K562 (cell line): ENCODE measurements at regions not wholly inside any gene's neighbourhood (a gene's known extent, or its start where the extent isn't known, plus 50 kb on each side); places are given as distances from the start of the nearest gene placed in this dataset.

Source experiments
- ATAC-seq: fragments of 200-7000 bp; cut with Tn5 transposase; 3 replicates; pipeline ENCODE4 v1.9.1; 2020; ENCODE audit warnings: moderate library complexity
- BruUV-seq: library from RNA; stranded (reverse); fragments of 400-500 nt; replicated peaks from 2 replicates; lab custom pipeline; 2021; lab: Mats Ljungman, UMichigan
- CTCF ChIA-PET: fragments of 300-600 bp; formaldehyde crosslinking; extraction: SDS; loops from one replicate; lab custom pipeline; 2021; ENCODE audit warnings: low intra/inter-chr PET ratio; lab: Yijun Ruan, JAX
- POLR2A ChIA-PET: fragments of 300-600, 350-650 bp; sonication (Branson Sonifier 250); formaldehyde crosslinking; extraction: SDS; loops from one replicate; lab custom pipeline; 2021; ENCODE audit warnings: antibody characterized with exemption, inconsistent platforms; lab: Yijun Ruan, JAX
- DNase-seq, 4 experiments: peaks; one replicate each; pipeline versions ENCODE4 v3.0.0 to v3.0.0-alpha.2; 2011 to 2018; ENCODE audit warnings: low spot score in 3 of 4, mixed read lengths in 3 of 4; ENCODE audit errors: extremely low read depth in 1 of 4
- FAIRE-seq: peaks from 2 replicates; lab custom pipeline; 2011; peaks lifted over from hg19 to GRCh38; lab: Jason Lieb, UNC
- H2AFZ ChIP-seq: 2 replicates; pipeline ENCODE4 v1.6.0; 2011; ENCODE audit warnings: low read depth, low read length, control low read depth, inconsistent platforms
- H3K27ac ChIP-seq: fragments of 200-600 bp; 3 replicates; pipeline ENCODE4 v1.8.0; 2011; ENCODE audit warnings: low read depth, mild to moderate bottlenecking, control low read depth, inconsistent platforms, low read length, moderate library complexity, mixed read lengths; ENCODE audit errors: extremely low read depth
- H3K27me3 ChIP-seq, 2 experiments: fragments of 300-600 bp in 1 of 2; 2 replicates in 1 of 2; 3 replicates in 1 of 2; pipeline versions ENCODE4 v1.6.0 to v1.8.0; 2011; ENCODE audit warnings: inconsistent platforms in 2 of 2, low read length in 2 of 2, mild to moderate bottlenecking in 1 of 2, mixed read lengths in 1 of 2, moderate library complexity in 1 of 2; ENCODE audit not compliant: control insufficient read depth in 2 of 2, insufficient read depth in 2 of 2
- H3K36me3 ChIP-seq: fragments of 300-600 bp; 3 replicates; pipeline ENCODE4 v1.8.0; 2011; ENCODE audit warnings: mild to moderate bottlenecking, low read length, inconsistent platforms; ENCODE audit not compliant: control insufficient read depth, insufficient read depth
- H3K4me1 ChIP-seq, 2 experiments: fragments of 200-600 bp in 1 of 2; replicated peaks in 1 of 2; 2 replicates in 1 of 2; 3 replicates in 1 of 2; pipeline versions ENCODE4 v1.5.1 to v1.8.0; 2011; ENCODE audit warnings: inconsistent platforms in 2 of 2, low read length in 2 of 2, mild to moderate bottlenecking in 1 of 2, mixed read lengths in 1 of 2, moderate library complexity in 1 of 2; ENCODE audit not compliant: control insufficient read depth in 2 of 2, insufficient read depth in 2 of 2
- H3K4me2 ChIP-seq: 2 replicates; pipeline ENCODE4 v1.6.1; 2011; ENCODE audit warnings: low read length, control low read depth, inconsistent platforms, mixed read lengths; ENCODE audit not compliant: insufficient read depth
- H3K4me3 ChIP-seq: fragments of 200-600 bp; sonication (generic), shearing (Covaris generic); 2 replicates; pipeline ENCODE4 v1.5.1; 2016; ENCODE audit warnings: control low read depth, inconsistent platforms
- H3K79me2 ChIP-seq: fragments of 200-600 bp; 3 replicates; pipeline ENCODE4 v1.8.0; 2011; ENCODE audit warnings: low read length, inconsistent platforms; ENCODE audit not compliant: control insufficient read depth, insufficient read depth
- H3K9ac ChIP-seq, 2 experiments: 2 replicates each; pipeline versions ENCODE4 v1.6.0 to v1.6.1; 2011; ENCODE audit warnings: low read depth in 2 of 2, low read length in 2 of 2, control low read depth in 1 of 2, inconsistent platforms in 1 of 2, mild to moderate bottlenecking in 1 of 2, mixed read lengths in 1 of 2; ENCODE audit not compliant: insufficient read depth in 1 of 2
- H3K9me1 ChIP-seq: one replicate; pipeline ENCODE4 v1.6.0; 2011; ENCODE audit warnings: inconsistent platforms, mild to moderate bottlenecking, low read length, moderate library complexity; ENCODE audit not compliant: control insufficient read depth, insufficient read depth
- H3K9me3 ChIP-seq: replicated peaks from 2 replicates; pipeline ENCODE4 v1.5.1; 2011; ENCODE audit warnings: low read depth, low read length, inconsistent platforms; ENCODE audit not compliant: control insufficient read depth, insufficient read depth
- H4K20me1 ChIP-seq: replicated peaks from 2 replicates; pipeline ENCODE4 v1.6.1; 2011; ENCODE audit warnings: low read length, inconsistent platforms, mixed read lengths; ENCODE audit not compliant: control insufficient read depth, insufficient read depth
- CSDE1 ChIP-seq, 2 experiments: fragments of 450-650 bp; IDR thresholded peaks; 2 replicates each; pipeline ENCODE4 v1.6.1; 2016; ENCODE audit warnings: mild to moderate bottlenecking in 1 of 2
- SMAD1 ChIP-seq: fragments of 150-350 bp; IDR thresholded peaks from 2 replicates; pipeline ENCODE4 v1.6.1; 2014; ENCODE audit warnings: low read length, low read depth; ENCODE audit not compliant: partially characterized antibody
- ZNF239 ChIP-seq: fragments of 250-450 bp; sonication (Bioruptor Pico); IDR thresholded peaks from 2 replicates; pipeline ENCODE4 v1.4.0; 2020; ENCODE audit warnings: mild to moderate bottlenecking
- ZNF311 ChIP-seq: fragments of 250-450 bp; sonication (Bioruptor Pico); IDR thresholded peaks from 2 replicates; pipeline ENCODE4 v1.4.0; 2020; ENCODE audit warnings: mild to moderate bottlenecking, moderate library complexity
- ZNF696 ChIP-seq: fragments of 250-450 bp; sonication (Bioruptor Pico); conservative IDR thresholded peaks from 2 replicates; pipeline ENCODE4 v1.4.0; 2020; ENCODE audit warnings: mild to moderate bottlenecking, moderate library complexity
- ZZZ3 ChIP-seq: fragments of 450-650 bp; IDR thresholded peaks from 2 replicates; pipeline ENCODE4 v1.6.1; 2016; ENCODE audit warnings: antibody characterized with exemption, mild to moderate bottlenecking, moderate library complexity
- WGBS: fragments of 100-300 bp; shearing (Covaris generic); methylation state at CpG from one replicate; pipeline ENCODE4 v1.1.6; 2016; ENCODE audit warnings: low coverage, mixed read lengths; ENCODE audit not compliant: insufficient coverage; ENCODE audit errors: missing lambda C conversion rate; 5-methylcytosine and 5-hydroxymethylcytosine counted together
- in situ Hi-C: fragments of 300-500 bp; cut with MboI; formaldehyde crosslinking; loops from 4 replicates; pipeline ENCODE4 v1.15.0; 2018; ENCODE audit warnings: inconsistent platforms, mixed read lengths
- intact Hi-C: fragments of 100-400 bp; cut with micrococcal nuclease; formaldehyde crosslinking; loops from 2 replicates; pipeline ENCODE4 v1.14.2; 2022
- TF ChIP-seq, protein P1 (sequence below): fragments of 450-650 bp; conservative IDR thresholded peaks from 2 replicates; pipeline ENCODE4 v1.6.1; 2016; ENCODE audit warnings: missing genetic modification characterization, low read depth, mild to moderate bottlenecking, control low read depth, missing compliant biosample characterization
- TF ChIP-seq, protein P2 (sequence below): fragments of 200-800 bp; sonication (Bioruptor generic); IDR thresholded peaks from 2 replicates; pipeline ENCODE4 v1.6.1; 2017; ENCODE audit warnings: missing genetic modification characterization, missing compliant biosample characterization

DNA sequence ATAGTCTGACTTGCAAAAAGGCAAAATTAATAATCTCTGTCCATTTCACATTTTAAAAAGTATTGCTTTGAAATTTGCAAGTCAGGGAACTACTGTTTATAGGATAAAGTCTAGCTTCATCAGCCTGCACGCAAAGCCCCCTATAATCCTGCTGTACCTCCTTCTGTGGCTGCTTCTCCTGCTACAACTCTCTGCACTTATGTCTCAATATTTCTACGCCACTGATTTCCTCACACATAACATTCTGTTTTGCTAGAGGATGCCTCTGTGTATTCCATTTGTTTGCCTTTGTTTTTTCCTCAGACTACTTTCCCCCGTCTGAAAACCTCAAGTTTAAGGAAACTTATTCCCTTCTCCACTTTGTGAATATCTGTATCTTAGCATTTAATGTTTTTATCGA lies 389.9 kb downstream of the RFC3 start:
- 0% methylated on average over 4 of the region's 4 CpGs for WGBS

More for the DNA sequence above, 389.9 kb downstream of the RFC3 start:
- no peaks in the 10 kb centered on the region for H3K27me3 ChIP-seq
- no peaks in the 10 kb centered on the region for H3K79me2 ChIP-seq
- no peak overlapping the region for H3K4me3 ChIP-seq
- FAIRE-seq (no peak), ATAC-seq (no peak), DNase-seq (no peak)
- no peak overlapping the region for H2AFZ ChIP-seq
- ChIA-PET POLR2A (no interaction called here), CTCF (no interaction called here)
- no peak overlapping the region for H3K9ac ChIP-seq
- no peaks in the 10 kb centered on the region for H3K4me1 ChIP-seq
- H3K4me2 ChIP-seq, result no peak overlapping the region
- TF ChIP-seq, protein P1, sequence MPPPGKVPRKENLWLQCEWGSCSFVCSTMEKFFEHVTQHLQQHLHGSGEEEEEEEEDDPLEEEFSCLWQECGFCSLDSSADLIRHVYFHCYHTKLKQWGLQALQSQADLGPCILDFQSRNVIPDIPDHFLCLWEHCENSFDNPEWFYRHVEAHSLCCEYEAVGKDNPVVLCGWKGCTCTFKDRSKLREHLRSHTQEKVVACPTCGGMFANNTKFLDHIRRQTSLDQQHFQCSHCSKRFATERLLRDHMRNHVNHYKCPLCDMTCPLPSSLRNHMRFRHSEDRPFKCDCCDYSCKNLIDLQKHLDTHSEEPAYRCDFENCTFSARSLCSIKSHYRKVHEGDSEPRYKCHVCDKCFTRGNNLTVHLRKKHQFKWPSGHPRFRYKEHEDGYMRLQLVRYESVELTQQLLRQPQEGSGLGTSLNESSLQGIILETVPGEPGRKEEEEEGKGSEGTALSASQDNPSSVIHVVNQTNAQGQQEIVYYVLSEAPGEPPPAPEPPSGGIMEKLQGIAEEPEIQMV (tag), result no peak
- TF ChIP-seq ZNF239 (CRISPR knock-in tag), result no peak
- TF ChIP-seq ZZZ3, result no peak
- no peak for TF ChIP-seq ZNF696
- no peak for TF ChIP-seq CSDE1 (IDR thresholded peaks at IDR 0.05)
- TF ChIP-seq ZNF311 (CRISPR knock-in tag), result no peak
- TF ChIP-seq SMAD1, result no peak
- TF ChIP-seq, protein P2, sequence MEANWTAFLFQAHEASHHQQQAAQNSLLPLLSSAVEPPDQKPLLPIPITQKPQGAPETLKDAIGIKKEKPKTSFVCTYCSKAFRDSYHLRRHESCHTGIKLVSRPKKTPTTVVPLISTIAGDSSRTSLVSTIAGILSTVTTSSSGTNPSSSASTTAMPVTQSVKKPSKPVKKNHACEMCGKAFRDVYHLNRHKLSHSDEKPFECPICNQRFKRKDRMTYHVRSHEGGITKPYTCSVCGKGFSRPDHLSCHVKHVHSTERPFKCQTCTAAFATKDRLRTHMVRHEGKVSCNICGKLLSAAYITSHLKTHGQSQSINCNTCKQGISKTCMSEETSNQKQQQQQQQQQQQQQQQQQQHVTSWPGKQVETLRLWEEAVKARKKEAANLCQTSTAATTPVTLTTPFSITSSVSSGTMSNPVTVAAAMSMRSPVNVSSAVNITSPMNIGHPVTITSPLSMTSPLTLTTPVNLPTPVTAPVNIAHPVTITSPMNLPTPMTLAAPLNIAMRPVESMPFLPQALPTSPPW (CRISPR knock-in tag), result no peak
- H3K27ac ChIP-seq, result no peak overlapping the region
- no peaks in the 10 kb centered on the region for H4K20me1 ChIP-seq
- intact Hi-C loops, result no loop called here
- H3K36me3 ChIP-seq, result no peaks in the 10 kb centered on the region
- H3K9me1 ChIP-seq, result no peaks in the 10 kb centered on the region
- H3K9me3 ChIP-seq, result no peaks in the 10 kb centered on the region
- in situ Hi-C loops, result no loop called here
- no TSS peak for BruUV-seq
